Ishikawa (cell line): ENCODE measurements at regions not wholly inside any gene's neighbourhood (a gene's known extent, or its start where the extent isn't known, plus 50 kb on each side); places are given as distances from the start of the nearest gene placed in this dataset.

ENCODE experiments used
- CEBPB ChIP-seq: IDR thresholded peaks from 2 replicates; pipeline ENCODE4 v1.6.1; 2012
- FOXM1 ChIP-seq: IDR thresholded peaks from 2 replicates; pipeline ENCODE4 v1.6.1; 2012; ENCODE audit warnings: low read depth, borderline replicate concordance
- MAX ChIP-seq: IDR thresholded peaks from 2 replicates; pipeline ENCODE4 v1.6.1; 2012
- RAD21 ChIP-seq: IDR thresholded peaks from 2 replicates; pipeline ENCODE4 v1.6.1; 2012; ENCODE audit warnings: low read depth
- TCF12 ChIP-seq: IDR thresholded peaks from 2 replicates; pipeline ENCODE4 v1.6.1; 2012; ENCODE audit warnings: low read depth

- TF ChIP-seq FOXM1: no peak
- TF ChIP-seq CEBPB: no peak
- no peak for TF ChIP-seq TCF12
- TF ChIP-seq RAD21: no peak
- no peak for TF ChIP-seq MAX
Observed at GRCh38 chr12:88299567-88300101, 157.5 kb downstream of the TMTC3 start.
